Natural killer cell (primary cell): ENCODE measurements at regions not wholly inside any gene's neighbourhood (a gene's known extent, or its start where the extent isn't known, plus 50 kb on each side); places are given as distances from the start of the nearest gene placed in this dataset.

ENCODE experiments used
- ATAC-seq, 3 donors: fragments of 150-1000 bp in 2 of 3; fragments of 200-7000 bp in 1 of 3; cut with Tn5 transposase; 1 replicate in 1 of 3; 2 replicates in 2 of 3; pipeline ENCODE4 v1.10.0; 2021; ENCODE audit warnings: mild to moderate bottlenecking in 2 of 3, moderate library complexity in 2 of 3
- DNase-seq, 2 donors: peaks; one replicate each; pipeline versions ENCODE4 v3.0.0 to v3.0.0-alpha.2; 2013 to 2021; ENCODE audit warnings: mixed read lengths in 1 of 2
- H3K27ac ChIP-seq: one replicate; pipeline ENCODE4 v1.5.1; 2013; ENCODE audit warnings: mild to moderate bottlenecking, low read length
- H3K27me3 ChIP-seq: one replicate; pipeline ENCODE4 v1.6.1; 2013; ENCODE audit warnings: low read length; ENCODE audit not compliant: control insufficient read depth, insufficient read depth
- H3K36me3 ChIP-seq: one replicate; pipeline ENCODE4 v1.6.1; 2013; ENCODE audit warnings: low read length; ENCODE audit not compliant: control insufficient read depth, insufficient read depth
- H3K4me1 ChIP-seq: one replicate; pipeline ENCODE4 v1.6.1; 2013; ENCODE audit warnings: low read length; ENCODE audit not compliant: control insufficient read depth, insufficient read depth
- H3K4me3 ChIP-seq: one replicate; pipeline ENCODE4 v1.5.1; 2013; ENCODE audit warnings: low read length
- H3K9me3 ChIP-seq: one replicate; pipeline ENCODE4 v1.6.1; 2013; ENCODE audit warnings: low read length; ENCODE audit not compliant: control insufficient read depth, insufficient read depth
- H3K27ac Mint-ChIP-seq, 2 donors: one replicate each; pipeline ENCODE4 v1.8.0; 2022; ENCODE audit warnings: mild to moderate bottlenecking in 2 of 2, mixed read lengths in 2 of 2, moderate library complexity in 1 of 2
- H3K27me3 Mint-ChIP-seq, 2 donors: one replicate each; pipeline ENCODE4 v1.8.0; 2022; ENCODE audit warnings: low read depth in 2 of 2, mixed read lengths in 2 of 2
- H3K36me3 Mint-ChIP-seq: one replicate; pipeline ENCODE4 v1.8.0; 2022; ENCODE audit warnings: mixed read lengths
- H3K4me1 Mint-ChIP-seq, 2 donors: one replicate each; pipeline ENCODE4 v1.8.0; 2022; ENCODE audit warnings: mixed read lengths in 2 of 2
- H3K4me3 Mint-ChIP-seq: one replicate; pipeline ENCODE4 v1.8.0; 2022; ENCODE audit warnings: mild to moderate bottlenecking, moderate library complexity, mixed read lengths
- H3K9me3 Mint-ChIP-seq, 2 donors: one replicate each; pipeline ENCODE4 v1.8.0; 2022; ENCODE audit warnings: mixed read lengths in 2 of 2
- CTCF ChIP-seq: fragments of 200-600 bp; IDR thresholded peaks from one replicate; pipeline ENCODE4 v1.8.0; 2022; ENCODE audit warnings: antibody characterized with exemption
- whole genome bisulfite sequencing: methylation state at CpG from one replicate; pipeline ENCODE4 v1.1.7; 2013; ENCODE audit warnings: missing lambda C conversion rate; ENCODE audit not compliant: insufficient coverage; 5-methylcytosine and 5-hydroxymethylcytosine counted together
- intact Hi-C: fragments of 100-400 bp; cut with micrococcal nuclease; formaldehyde crosslinking; loops from one replicate; pipeline ENCODE4 v1.14.2; 2022

GRCh38 chr2:220858101-220858500, 714.0 kb downstream of the EPHA4 start:
- H3K27me3 Mint-ChIP-seq = peaks cover 0 to 3% of the 10 kb centered on the region in 2 donors
- Histone ChIP-seq H3K27me3 (no peaks in the 10 kb centered on the region), H3K27ac (no peak overlapping the region), H3K9me3 (no peaks in the 10 kb centered on the region), H3K36me3 (no peaks in the 10 kb centered on the region), H3K4me1 (no peaks in the 10 kb centered on the region), H3K4me3 (no peak overlapping the region)
- H3K4me3 Mint-ChIP-seq = no peak overlapping the region
- H3K9me3 Mint-ChIP-seq = peaks cover 2 to 3% of the 10 kb centered on the region in 2 donors
- H3K27ac Mint-ChIP-seq = no peak overlapping the region
- 89% methylated on average over 2 of the region's 2 CpGs for WGBS
- intact Hi-C loops = no loop called here
- TF ChIP-seq CTCF = no peak
- no peak for ATAC-seq
- no peak for DNase-seq
- no peaks in the 10 kb centered on the region for H3K36me3 Mint-ChIP-seq
- no peaks in the 10 kb centered on the region for H3K4me1 Mint-ChIP-seq

GRCh38 chr2:220871909-220872308, 700.2 kb downstream of the EPHA4 start:
- H3K36me3 ChIP-seq = no peaks in the 10 kb centered on the region
- H3K27ac ChIP-seq = no peak overlapping the region
- no peak overlapping the region for H3K4me3 Mint-ChIP-seq
- no peaks in the 10 kb centered on the region for H3K4me1 ChIP-seq
- DNase-seq (no peak), ATAC-seq (no peak)
- no peak for TF ChIP-seq CTCF
- no peaks in the 10 kb centered on the region for H3K27me3 Mint-ChIP-seq
- H3K27me3 ChIP-seq = no peaks in the 10 kb centered on the region
- no peaks in the 10 kb centered on the region for H3K4me1 Mint-ChIP-seq
- intact Hi-C loops = no loop called here
- no peak overlapping the region for H3K27ac Mint-ChIP-seq
- H3K9me3 ChIP-seq = no peaks in the 10 kb centered on the region
- H3K9me3 Mint-ChIP-seq = peaks cover 0 to 3% of the 10 kb centered on the region in 2 donors
- no peak overlapping the region for H3K4me3 ChIP-seq
- H3K36me3 Mint-ChIP-seq = no peaks in the 10 kb centered on the region
- 91% methylated on average over 6 of the region's 6 CpGs for WGBS

- H3K9me3 Mint-ChIP-seq = peaks cover 3% of the 10 kb centered on the region in 2 donors
- no peaks in the 10 kb centered on the region for H3K4me1 Mint-ChIP-seq
These were observed 695.9 kb downstream of the EPHA4 start for GRCh38 chr2:220876080-220876824.

More at GRCh38 chr2:220876080-220876824, 695.9 kb downstream of the EPHA4 start:
- H3K4me1 ChIP-seq = no peaks in the 10 kb centered on the region
- H3K27ac Mint-ChIP-seq = no peak overlapping the region
- 89% methylated on average over 3 of the region's 3 CpGs for WGBS
- H3K36me3 ChIP-seq = no peaks in the 10 kb centered on the region
- no peak overlapping the region for H3K27ac ChIP-seq
- no peak for TF ChIP-seq CTCF
- H3K4me3 Mint-ChIP-seq = no peak overlapping the region
- H3K36me3 Mint-ChIP-seq = no peaks in the 10 kb centered on the region
- H3K4me3 ChIP-seq = no peak overlapping the region
- intact Hi-C loops = no loop called here
- no peak for DNase-seq
- no peaks in the 10 kb centered on the region for H3K27me3 Mint-ChIP-seq
- no peaks in the 10 kb centered on the region for H3K9me3 ChIP-seq
- H3K27me3 ChIP-seq = no peaks in the 10 kb centered on the region
- no peak for ATAC-seq
